ENCODE measurements at regions not wholly inside any gene's neighbourhood (a gene's known extent, or its start where the extent isn't known, plus 50 kb on each side); places are given as distances from the start of the nearest gene placed in this dataset.

- Histone ChIP-seq H3F3A (ENCODE audit: insufficient read depth, low read length, poor library complexity, severe bottlenecking) (no peaks in the 10 kb centered on the region), H3K79me2 (replicated peaks; ENCODE audit: insufficient read depth, low read length) (no peaks in the 10 kb centered on the region), H3K36me3 (ENCODE audit: insufficient read depth, low read length) (no peaks in the 10 kb centered on the region), H3K27ac (ENCODE audit: low read length) (no peak overlapping the region), H3K27me3 (ENCODE audit: insufficient read depth, low read depth, low read length) (no peaks in the 10 kb centered on the region), H3K9me2 (ENCODE audit: insufficient read depth, low read length) (no peaks in the 10 kb centered on the region), H3K4me2 (ENCODE audit: low read length) (no peak overlapping the region), H3K4me3 (ENCODE audit: low read length) (no peak overlapping the region), H3K9me3 (ENCODE audit: low read length) (no peaks in the 10 kb centered on the region), H3K9ac (ENCODE audit: low read length) (no peak overlapping the region), H4K20me1 (ENCODE audit: insufficient read depth) (no peaks in the 10 kb centered on the region), H2AFZ (ENCODE audit: low read depth, low read length) (no peak overlapping the region)
- no peak for TF ChIP-seq EP300 (conservative IDR thresholded peaks at IDR 0.05; ENCODE audit: poor library complexity, severe bottlenecking)
- TF ChIP-seq REST (IDR thresholded peaks at IDR 0.05; ENCODE audit: borderline replicate concordance): no peak
- TF ChIP-seq RAD21 (conservative IDR thresholded peaks at IDR 0.05): no peak
- no peak for TF ChIP-seq EZH2 (IDR thresholded peaks at IDR 0.05; ENCODE audit: borderline replicate concordance, insufficient read depth, low read length, poor library complexity, severe bottlenecking)
- no peak for TF ChIP-seq POLR2AphosphoS5 (IDR thresholded peaks at IDR 0.05)
- TF ChIP-seq CTCF (IDR thresholded peaks at IDR 0.05; ENCODE audit: poor library complexity, severe bottlenecking): no peak
- no peak for TF ChIP-seq MXI1 (conservative IDR thresholded peaks at IDR 0.05; ENCODE audit: poor library complexity, severe bottlenecking)
- TF ChIP-seq SMC3 (conservative IDR thresholded peaks at IDR 0.05; ENCODE audit: poor library complexity): no peak
Measured at GRCh38 chr9:86765746-86766430, 181.4 kb downstream of the GAS1 start.

GRCh38 chr9:86764671-86765343, 182.5 kb downstream of the GAS1 start:
- Histone ChIP-seq H3K9me2 (ENCODE audit: insufficient read depth, low read length) (no peaks in the 10 kb centered on the region), H3K4me3 (ENCODE audit: low read length) (no peak overlapping the region), H3K27ac (ENCODE audit: low read length) (no peak overlapping the region), H3K36me3 (ENCODE audit: insufficient read depth, low read length) (no peaks in the 10 kb centered on the region), H3K27me3 (ENCODE audit: insufficient read depth, low read depth, low read length) (no peaks in the 10 kb centered on the region), H3K4me2 (ENCODE audit: low read length) (no peak overlapping the region), H3K9ac (ENCODE audit: low read length) (no peak overlapping the region), H3K79me2 (replicated peaks; ENCODE audit: insufficient read depth, low read length) (no peaks in the 10 kb centered on the region), H4K20me1 (ENCODE audit: insufficient read depth) (no peaks in the 10 kb centered on the region), H3K9me3 (ENCODE audit: low read length) (no peaks in the 10 kb centered on the region), H3F3A (ENCODE audit: insufficient read depth, low read length, poor library complexity, severe bottlenecking) (no peaks in the 10 kb centered on the region), H2AFZ (ENCODE audit: low read depth, low read length) (no peak overlapping the region)
- TF ChIP-seq REST (IDR thresholded peaks at IDR 0.05; ENCODE audit: borderline replicate concordance): no peak
- no peak for TF ChIP-seq TAF1 (IDR thresholded peaks at IDR 0.05; ENCODE audit: low read depth)
- no peak for TF ChIP-seq POLR2AphosphoS5 (IDR thresholded peaks at IDR 0.05)
- TF ChIP-seq EP300 (conservative IDR thresholded peaks at IDR 0.05; ENCODE audit: poor library complexity, severe bottlenecking): no peak
- no peak for TF ChIP-seq CTCF (IDR thresholded peaks at IDR 0.05; ENCODE audit: poor library complexity, severe bottlenecking)
- TF ChIP-seq SMC3 (conservative IDR thresholded peaks at IDR 0.05; ENCODE audit: poor library complexity): no peak
- TF ChIP-seq EZH2 (IDR thresholded peaks at IDR 0.05; ENCODE audit: borderline replicate concordance, insufficient read depth, low read length, poor library complexity, severe bottlenecking): no peak
- TF ChIP-seq MXI1 (conservative IDR thresholded peaks at IDR 0.05; ENCODE audit: poor library complexity, severe bottlenecking): no peak

Measured in neural cell (in vitro differentiated cells).